ENCODE measurements at regions not wholly inside any gene's neighbourhood (a gene's known extent, or its start where the extent isn't known, plus 50 kb on each side); places are given as distances from the start of the nearest gene placed in this dataset.

GRCh38 chr4:157590679-157591078 lies 370.2 kb downstream of the GRIA2 start:
- H3K36me3 ChIP-seq, result no peaks in the 10 kb centered on the region
- no peaks in the 10 kb centered on the region for H3K4me1 ChIP-seq
- WGBS, 2 donors, result 68 to 71% methylated on average over 2 of the region's 2 CpGs
- TF ChIP-seq CTCF (IDR thresholded peaks at IDR 0.05) (no peak), EP300 (IDR thresholded peaks at IDR 0.05) (no peak), POLR2A (IDR thresholded peaks at IDR 0.05) (no peak)
- no peak for DNase-seq (ENCODE audit: low spot score in 2 of 2)
- H3K4me3 ChIP-seq, result no peak overlapping the region
- H3K27me3 ChIP-seq, result no peaks in the 10 kb centered on the region
- no peak overlapping the region for H3K27ac ChIP-seq
- H3K9me3 ChIP-seq, result no peaks in the 10 kb centered on the region

- Histone ChIP-seq H3K9me3 (no peaks in the 10 kb centered on the region), H3K36me3 (no peaks in the 10 kb centered on the region), H3K27ac (no peak overlapping the region), H3K4me3 (no peak overlapping the region), H3K27me3 (no peaks in the 10 kb centered on the region), H3K4me1 (no peaks in the 10 kb centered on the region)
- no peak for DNase-seq (ENCODE audit: low spot score in 2 of 2)
- 85 to 91% methylated on average over 5 of the region's 5 CpGs for WGBS, 2 donors
- TF ChIP-seq POLR2A (IDR thresholded peaks at IDR 0.05), result no peak
- no peak for TF ChIP-seq CTCF (IDR thresholded peaks at IDR 0.05)
- no peak for TF ChIP-seq EP300 (IDR thresholded peaks at IDR 0.05)
Observed at GRCh38 chr4:157587681-157588423, 367.3 kb downstream of the GRIA2 start.

- no peak for DNase-seq (ENCODE audit: low spot score in 2 of 2)
- Histone ChIP-seq H3K36me3 (no peaks in the 10 kb centered on the region), H3K27ac (no peak overlapping the region), H3K4me1 (no peaks in the 10 kb centered on the region), H3K27me3 (no peaks in the 10 kb centered on the region), H3K9me3 (no peaks in the 10 kb centered on the region), H3K4me3 (no peak overlapping the region)
- WGBS, 2 donors, result 33 to 43% methylated on average over 2 of the region's 2 CpGs
- TF ChIP-seq EP300 (IDR thresholded peaks at IDR 0.05), result no peak
- TF ChIP-seq POLR2A (IDR thresholded peaks at IDR 0.05), result no peak
- no peak for TF ChIP-seq CTCF (IDR thresholded peaks at IDR 0.05)
Observed at GRCh38 chr4:157582141-157582540, 361.6 kb downstream of the GRIA2 start.

GRCh38 chr4:157576671-157577217 lies 356.2 kb downstream of the GRIA2 start:
- 58 to 62% methylated on average over 4 of the region's 4 CpGs for WGBS, 2 donors
- H3K9me3 ChIP-seq, result no peaks in the 10 kb centered on the region
- no peak overlapping the region for H3K4me3 ChIP-seq
- H3K4me1 ChIP-seq, result no peaks in the 10 kb centered on the region
- no peak overlapping the region for H3K27ac ChIP-seq
- TF ChIP-seq POLR2A (IDR thresholded peaks at IDR 0.05) (no peak), EP300 (IDR thresholded peaks at IDR 0.05) (no peak), CTCF (IDR thresholded peaks at IDR 0.05) (no peak)
- DNase-seq (ENCODE audit: low spot score in 2 of 2), result no peak
- H3K36me3 ChIP-seq, result no peaks in the 10 kb centered on the region
- H3K27me3 ChIP-seq, result no peaks in the 10 kb centered on the region

- TF ChIP-seq EP300 (IDR thresholded peaks at IDR 0.05) (no peak), POLR2A (IDR thresholded peaks at IDR 0.05) (no peak), CTCF (IDR thresholded peaks at IDR 0.05) (no peak)
- no peak for DNase-seq (ENCODE audit: low spot score in 2 of 2)
- Histone ChIP-seq H3K36me3 (no peaks in the 10 kb centered on the region), H3K4me3 (no peak overlapping the region), H3K9me3 (no peaks in the 10 kb centered on the region), H3K4me1 (no peaks in the 10 kb centered on the region), H3K27me3 (no peaks in the 10 kb centered on the region), H3K27ac (no peak overlapping the region)
- WGBS, 2 donors, result 92 to 93% methylated on average over 8 of the region's 8 CpGs
Observed at GRCh38 chr4:157575339-157575738, 354.8 kb downstream of the GRIA2 start.

Data from tibial nerve (tissue), 4 donors.